ENCODE measurements at regions not wholly inside any gene's neighbourhood (a gene's known extent, or its start where the extent isn't known, plus 50 kb on each side); places are given as distances from the start of the nearest gene placed in this dataset.

DNA sequence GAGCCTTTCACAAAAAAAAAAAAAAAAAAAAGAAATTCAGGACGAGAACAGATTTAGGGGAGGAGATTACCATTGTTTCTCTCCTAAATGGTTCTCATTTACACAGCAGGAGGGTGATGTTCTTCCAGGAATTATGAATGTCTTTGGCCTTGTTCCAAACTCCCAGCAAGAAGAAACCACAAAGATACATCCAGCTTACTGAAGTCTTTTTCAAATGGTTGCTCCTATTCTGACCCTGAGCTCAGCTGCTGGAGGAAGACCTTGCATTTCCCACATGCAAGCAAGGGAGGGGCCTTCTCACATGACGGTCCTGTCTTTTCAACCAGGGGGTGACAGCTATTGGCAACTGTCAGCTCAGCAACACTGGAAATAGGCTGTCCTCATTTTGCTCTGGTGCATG, 203.0 kb upstream of the VLDLR start:
- no peak for DNase-seq (ENCODE audit: low read depth)
- Histone ChIP-seq H3K4me3 (ENCODE audit: low read depth, low read length) (no peak overlapping the region), H3K36me3 (ENCODE audit: control insufficient read depth, insufficient read depth, low read length) (no peaks in the 10 kb centered on the region), H3K27me3 (ENCODE audit: control insufficient read depth, insufficient read depth, low read length) (no peaks in the 10 kb centered on the region)
- no peak for TF ChIP-seq CTCF (IDR thresholded peaks at IDR 0.05; ENCODE audit: insufficient read depth, low read length, poor library complexity, severe bottlenecking)

GRCh38 chr9:2419347-2419746, 202.2 kb upstream of the VLDLR start:
- TF ChIP-seq CTCF (IDR thresholded peaks at IDR 0.05; ENCODE audit: insufficient read depth, low read length, poor library complexity, severe bottlenecking), result no peak
- DNase-seq (ENCODE audit: low read depth), result no peak
- H3K36me3 ChIP-seq (ENCODE audit: control insufficient read depth, insufficient read depth, low read length), result no peaks in the 10 kb centered on the region

DNA sequence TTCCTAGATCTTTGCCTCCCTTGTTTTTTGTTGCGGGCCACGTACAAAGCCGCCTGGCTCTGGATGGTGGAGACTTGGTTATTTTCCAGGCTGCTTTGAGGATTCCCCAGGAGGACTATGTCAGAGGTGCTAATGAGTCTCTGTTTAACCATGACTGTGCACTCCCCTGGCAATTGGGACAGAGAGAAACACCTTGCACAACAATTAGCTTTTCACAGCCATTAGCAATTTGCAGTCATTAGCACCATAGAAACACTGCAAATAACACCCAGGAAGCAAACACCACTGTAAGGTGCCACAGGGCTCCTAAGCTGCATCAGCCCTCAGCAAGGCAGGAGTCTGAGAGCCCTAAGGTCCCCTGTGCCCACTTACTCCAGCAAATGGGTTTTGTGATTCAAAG, 201.0 kb upstream of the VLDLR start:
- no peak for TF ChIP-seq CTCF (IDR thresholded peaks at IDR 0.05; ENCODE audit: insufficient read depth, low read length, poor library complexity, severe bottlenecking)
- DNase-seq (ENCODE audit: low read depth), result no peak
- Histone ChIP-seq H3K36me3 (ENCODE audit: control insufficient read depth, insufficient read depth, low read length) (no peaks in the 10 kb centered on the region), H3K27me3 (ENCODE audit: control insufficient read depth, insufficient read depth, low read length) (no peaks in the 10 kb centered on the region), H3K4me3 (ENCODE audit: low read depth, low read length) (no peak overlapping the region)

More at GRCh38 chr9:2419347-2419746, 202.2 kb upstream of the VLDLR start:
- H3K4me3 ChIP-seq (ENCODE audit: low read depth, low read length), result no peak overlapping the region
- no peaks in the 10 kb centered on the region for H3K27me3 ChIP-seq (ENCODE audit: control insufficient read depth, insufficient read depth, low read length)

- H3K4me3 ChIP-seq (ENCODE audit: low read depth, low read length), result no peak overlapping the region
- H3K27me3 ChIP-seq (ENCODE audit: control insufficient read depth, insufficient read depth, low read length), result no peaks in the 10 kb centered on the region
- no peaks in the 10 kb centered on the region for H3K36me3 ChIP-seq (ENCODE audit: control insufficient read depth, insufficient read depth, low read length)
- no peak for TF ChIP-seq CTCF (IDR thresholded peaks at IDR 0.05; ENCODE audit: insufficient read depth, low read length, poor library complexity, severe bottlenecking)
- no peak for DNase-seq (ENCODE audit: low read depth)
These were observed 197.0 kb upstream of the VLDLR start for GRCh38 chr9:2424619-2425033.

- no peak for DNase-seq (ENCODE audit: low read depth)
- Histone ChIP-seq H3K27me3 (ENCODE audit: control insufficient read depth, insufficient read depth, low read length) (no peaks in the 10 kb centered on the region), H3K36me3 (ENCODE audit: control insufficient read depth, insufficient read depth, low read length) (no peaks in the 10 kb centered on the region), H3K4me3 (ENCODE audit: low read depth, low read length) (no peak overlapping the region)
- no peak for TF ChIP-seq CTCF (IDR thresholded peaks at IDR 0.05; ENCODE audit: insufficient read depth, low read length, poor library complexity, severe bottlenecking)
These were observed 195.9 kb upstream of the VLDLR start for GRCh38 chr9:2425676-2426075.

- no peak for TF ChIP-seq CTCF (IDR thresholded peaks at IDR 0.05; ENCODE audit: insufficient read depth, low read length, poor library complexity, severe bottlenecking)
- Histone ChIP-seq H3K4me3 (ENCODE audit: low read depth, low read length) (no peak overlapping the region), H3K36me3 (ENCODE audit: control insufficient read depth, insufficient read depth, low read length) (no peaks in the 10 kb centered on the region), H3K27me3 (ENCODE audit: control insufficient read depth, insufficient read depth, low read length) (no peaks in the 10 kb centered on the region)
- DNase-seq (ENCODE audit: low read depth), result no peak
These were observed 194.3 kb upstream of the VLDLR start for GRCh38 chr9:2427120-2427891.
